ENCODE measurements at regions not wholly inside any gene's neighbourhood (a gene's known extent, or its start where the extent isn't known, plus 50 kb on each side); places are given as distances from the start of the nearest gene placed in this dataset.
"Not testable (repeated sequence)": the region's sequence is repeated elsewhere in the genome, so short reads cannot be mapped to it uniquely, and the experiment has no call there.

- not testable (repeated sequence) for H3K4me3 ChIP-seq (ENCODE audit: low read depth in 1 of 2, low read length in 1 of 2); H3K27ac ChIP-seq; H3K36me3 ChIP-seq; H3K27me3 ChIP-seq; H3K4me1 ChIP-seq (ENCODE audit: control insufficient read depth in 1 of 2, insufficient read depth in 1 of 2, low read depth in 1 of 2, low read length in 1 of 2); H3K9me3 ChIP-seq
Observed at GRCh38 chr2:111442767-111443454, 322.2 kb downstream of the BCL2L11 start.

GRCh38 chr2:111444516-111444915, 323.8 kb downstream of the BCL2L11 start:
- not testable (repeated sequence) for H3K27me3 ChIP-seq, H3K9me3 ChIP-seq
- H3K27ac ChIP-seq: peak overlapping the region; percentile 55

GRCh38 chr2:111445191-111445929, 324.6 kb downstream of the BCL2L11 start:
- not testable (repeated sequence) for H3K27ac ChIP-seq; H3K4me1 ChIP-seq (ENCODE audit: control insufficient read depth in 1 of 2, insufficient read depth in 1 of 2, low read depth in 1 of 2, low read length in 1 of 2); H3K36me3 ChIP-seq; H3K27me3 ChIP-seq; H3K4me3 ChIP-seq (ENCODE audit: low read depth in 1 of 2, low read length in 1 of 2); H3K9me3 ChIP-seq

More at GRCh38 chr2:111444516-111444915, 323.8 kb downstream of the BCL2L11 start:
- not testable (repeated sequence) for H3K4me3 ChIP-seq (ENCODE audit: low read depth in 1 of 2, low read length in 1 of 2); H3K36me3 ChIP-seq; H3K4me1 ChIP-seq (ENCODE audit: control insufficient read depth in 1 of 2, insufficient read depth in 1 of 2, low read depth in 1 of 2, low read length in 1 of 2)

- not testable (repeated sequence) for H3K4me3 ChIP-seq (ENCODE audit: low read depth in 1 of 2, low read length in 1 of 2); H3K9me3 ChIP-seq; H3K4me1 ChIP-seq (ENCODE audit: control insufficient read depth in 1 of 2, insufficient read depth in 1 of 2, low read depth in 1 of 2, low read length in 1 of 2); H3K27me3 ChIP-seq; H3K27ac ChIP-seq; H3K36me3 ChIP-seq
Observed at GRCh38 chr2:111445941-111446340, 325.2 kb downstream of the BCL2L11 start.

- not testable (repeated sequence) for H3K27me3 ChIP-seq; H3K4me1 ChIP-seq (ENCODE audit: control insufficient read depth in 1 of 2, insufficient read depth in 1 of 2, low read depth in 1 of 2, low read length in 1 of 2); H3K9me3 ChIP-seq; H3K36me3 ChIP-seq; H3K4me3 ChIP-seq (ENCODE audit: low read depth in 1 of 2, low read length in 1 of 2); H3K27ac ChIP-seq
Observed at GRCh38 chr2:111447482-111447881, 326.8 kb downstream of the BCL2L11 start.

- H3K36me3 ChIP-seq; H3K4me1 ChIP-seq (ENCODE audit: control insufficient read depth in 1 of 2, insufficient read depth in 1 of 2, low read depth in 1 of 2, low read length in 1 of 2); H3K27ac ChIP-seq; H3K27me3 ChIP-seq; H3K4me3 ChIP-seq (ENCODE audit: low read depth in 1 of 2, low read length in 1 of 2); H3K9me3 ChIP-seq: not testable (repeated sequence)
Observed at GRCh38 chr2:111448796-111449195, 328.1 kb downstream of the BCL2L11 start.

- peaks cover 8 to 10% of the 10 kb centered on the region in 2 experiments for H3K4me1 ChIP-seq (ENCODE audit: control insufficient read depth in 1 of 2, insufficient read depth in 1 of 2, low read depth in 1 of 2, low read length in 1 of 2)
- not testable (repeated sequence) for H3K4me3 ChIP-seq (ENCODE audit: low read depth in 1 of 2, low read length in 1 of 2); H3K36me3 ChIP-seq; H3K27ac ChIP-seq; H3K27me3 ChIP-seq; H3K9me3 ChIP-seq
Observed at GRCh38 chr2:111450526-111450925, 329.8 kb downstream of the BCL2L11 start.

GRCh38 chr2:111451692-111452199, 331.0 kb downstream of the BCL2L11 start:
- peaks cover 11 to 13% of the 10 kb centered on the region in 2 experiments for H3K4me1 ChIP-seq (ENCODE audit: control insufficient read depth in 1 of 2, insufficient read depth in 1 of 2, low read depth in 1 of 2, low read length in 1 of 2)
- not testable (repeated sequence) for H3K4me3 ChIP-seq (ENCODE audit: low read depth in 1 of 2, low read length in 1 of 2); H3K27ac ChIP-seq; H3K36me3 ChIP-seq; H3K9me3 ChIP-seq; H3K27me3 ChIP-seq

- H3K9me3 ChIP-seq; H3K27ac ChIP-seq; H3K27me3 ChIP-seq; H3K4me3 ChIP-seq (ENCODE audit: low read depth in 1 of 2, low read length in 1 of 2); H3K36me3 ChIP-seq: not testable (repeated sequence)
- peaks cover 11 to 13% of the 10 kb centered on the region in 2 experiments for H3K4me1 ChIP-seq (ENCODE audit: control insufficient read depth in 1 of 2, insufficient read depth in 1 of 2, low read depth in 1 of 2, low read length in 1 of 2)
Observed at GRCh38 chr2:111452208-111452607, 331.5 kb downstream of the BCL2L11 start.

- not testable (repeated sequence) for H3K27ac ChIP-seq; H3K36me3 ChIP-seq; H3K27me3 ChIP-seq; H3K4me3 ChIP-seq (ENCODE audit: low read depth in 1 of 2, low read length in 1 of 2); H3K9me3 ChIP-seq
- H3K4me1 ChIP-seq (ENCODE audit: control insufficient read depth in 1 of 2, insufficient read depth in 1 of 2, low read depth in 1 of 2, low read length in 1 of 2): peaks cover 11 to 13% of the 10 kb centered on the region in 2 experiments
Observed at GRCh38 chr2:111453308-111453707, 332.6 kb downstream of the BCL2L11 start.

GRCh38 chr2:111453816-111454215, 333.1 kb downstream of the BCL2L11 start:
- not testable (repeated sequence) for H3K36me3 ChIP-seq; H3K27ac ChIP-seq; H3K4me3 ChIP-seq (ENCODE audit: low read depth in 1 of 2, low read length in 1 of 2); H3K27me3 ChIP-seq; H3K9me3 ChIP-seq
- H3K4me1 ChIP-seq (ENCODE audit: control insufficient read depth in 1 of 2, insufficient read depth in 1 of 2, low read depth in 1 of 2, low read length in 1 of 2): peaks cover 11 to 13% of the 10 kb centered on the region in 2 experiments

Data from neutrophil (primary cell).